WTC11 (cell line): ENCODE measurements at regions not wholly inside any gene's neighbourhood (a gene's known extent, or its start where the extent isn't known, plus 50 kb on each side); places are given as distances from the start of the nearest gene placed in this dataset.

Experiments used
- IRF2 ChIP-seq: sonication (generic); formaldehyde crosslinking; IDR thresholded peaks from 2 replicates; pipeline ENCODE4 v1.8.0; 2022; ENCODE audit warnings: low read depth, missing genetic modification reagents, borderline replicate concordance
- JUN ChIP-seq: sonication (generic); formaldehyde crosslinking; IDR thresholded peaks from 2 replicates; pipeline ENCODE4 v1.8.0; 2023; ENCODE audit warnings: mild to moderate bottlenecking, missing genetic modification reagents
- TF ChIP-seq, protein P1 (sequence below): sonication (generic); formaldehyde crosslinking; IDR thresholded peaks from 2 replicates; pipeline ENCODE4 v1.8.1; 2023; ENCODE audit warnings: mild to moderate bottlenecking, missing genetic modification reagents, moderate library complexity
- TF ChIP-seq, protein P2 (sequence below): fragments of 200-600 bp; IDR thresholded peaks from 2 replicates; pipeline ENCODE4 v1.8.0; 2022; ENCODE audit warnings: antibody characterized with exemption
- TF ChIP-seq, protein P3 (sequence below): sonication (generic); formaldehyde crosslinking; IDR thresholded peaks from 2 replicates; pipeline ENCODE4 v1.8.0; 2022; ENCODE audit warnings: mild to moderate bottlenecking, missing genetic modification reagents

DNA sequence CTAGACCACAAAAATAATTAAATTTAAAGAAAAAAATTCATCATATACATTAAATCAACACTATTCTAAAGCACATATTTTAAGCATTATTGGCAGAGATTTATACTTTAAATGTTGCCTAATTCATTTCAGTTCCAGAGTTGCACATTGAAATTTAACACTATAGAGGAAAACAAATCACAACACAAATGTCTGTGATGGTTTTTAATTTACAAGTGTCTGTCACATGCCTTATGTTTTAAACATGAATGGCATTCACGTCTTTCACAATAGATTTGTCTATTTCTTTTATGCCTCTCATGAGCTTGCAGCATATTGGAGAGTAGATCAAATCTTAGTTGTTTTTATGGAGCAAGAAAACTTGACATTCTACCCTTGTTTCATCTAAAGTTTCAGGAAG lies 811.3 kb downstream of the NLGN4X start:
- TF ChIP-seq, protein P1, sequence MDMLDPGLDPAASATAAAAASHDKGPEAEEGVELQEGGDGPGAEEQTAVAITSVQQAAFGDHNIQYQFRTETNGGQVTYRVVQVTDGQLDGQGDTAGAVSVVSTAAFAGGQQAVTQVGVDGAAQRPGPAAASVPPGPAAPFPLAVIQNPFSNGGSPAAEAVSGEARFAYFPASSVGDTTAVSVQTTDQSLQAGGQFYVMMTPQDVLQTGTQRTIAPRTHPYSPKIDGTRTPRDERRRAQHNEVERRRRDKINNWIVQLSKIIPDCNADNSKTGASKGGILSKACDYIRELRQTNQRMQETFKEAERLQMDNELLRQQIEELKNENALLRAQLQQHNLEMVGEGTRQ (CRISPR knock-in tag), result no peak
- TF ChIP-seq JUN (CRISPR knock-in tag), result no peak
- TF ChIP-seq, protein P2, sequence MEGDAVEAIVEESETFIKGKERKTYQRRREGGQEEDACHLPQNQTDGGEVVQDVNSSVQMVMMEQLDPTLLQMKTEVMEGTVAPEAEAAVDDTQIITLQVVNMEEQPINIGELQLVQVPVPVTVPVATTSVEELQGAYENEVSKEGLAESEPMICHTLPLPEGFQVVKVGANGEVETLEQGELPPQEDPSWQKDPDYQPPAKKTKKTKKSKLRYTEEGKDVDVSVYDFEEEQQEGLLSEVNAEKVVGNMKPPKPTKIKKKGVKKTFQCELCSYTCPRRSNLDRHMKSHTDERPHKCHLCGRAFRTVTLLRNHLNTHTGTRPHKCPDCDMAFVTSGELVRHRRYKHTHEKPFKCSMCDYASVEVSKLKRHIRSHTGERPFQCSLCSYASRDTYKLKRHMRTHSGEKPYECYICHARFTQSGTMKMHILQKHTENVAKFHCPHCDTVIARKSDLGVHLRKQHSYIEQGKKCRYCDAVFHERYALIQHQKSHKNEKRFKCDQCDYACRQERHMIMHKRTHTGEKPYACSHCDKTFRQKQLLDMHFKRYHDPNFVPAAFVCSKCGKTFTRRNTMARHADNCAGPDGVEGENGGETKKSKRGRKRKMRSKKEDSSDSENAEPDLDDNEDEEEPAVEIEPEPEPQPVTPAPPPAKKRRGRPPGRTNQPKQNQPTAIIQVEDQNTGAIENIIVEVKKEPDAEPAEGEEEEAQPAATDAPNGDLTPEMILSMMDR, result no peak
- TF ChIP-seq, protein P3, sequence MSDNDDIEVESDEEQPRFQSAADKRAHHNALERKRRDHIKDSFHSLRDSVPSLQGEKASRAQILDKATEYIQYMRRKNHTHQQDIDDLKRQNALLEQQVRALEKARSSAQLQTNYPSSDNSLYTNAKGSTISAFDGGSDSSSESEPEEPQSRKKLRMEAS (CRISPR knock-in tag), result no peak
- TF ChIP-seq IRF2, result no peak
